Chondrocyte (in vitro differentiated cells): ENCODE measurements at regions not wholly inside any gene's neighbourhood (a gene's known extent, or its start where the extent isn't known, plus 50 kb on each side); places are given as distances from the start of the nearest gene placed in this dataset.

ENCODE experiments used
- DNase-seq: peaks from one replicate; pipeline ENCODE4 v3.0.0; 2021; ENCODE audit warnings: mixed read lengths, low spot score
- H3K27ac Mint-ChIP-seq: one replicate; pipeline ENCODE4 v1.8.0; 2021; ENCODE audit warnings: mild to moderate bottlenecking, moderate library complexity, mixed read lengths; ENCODE audit not compliant: unreplicated experiment
- H3K27me3 Mint-ChIP-seq: 2 replicates; pipeline ENCODE4 v1.8.0; 2021; ENCODE audit warnings: low read depth, mixed read lengths
- H3K36me3 Mint-ChIP-seq: 2 replicates; pipeline ENCODE4 v1.8.0; 2021; ENCODE audit warnings: low read depth, mixed read lengths
- H3K4me1 Mint-ChIP-seq: 2 replicates; pipeline ENCODE4 v1.8.0; 2021; ENCODE audit warnings: low read depth, mild to moderate bottlenecking, mixed read lengths
- H3K4me3 Mint-ChIP-seq: one replicate; pipeline ENCODE4 v1.8.0; 2021; ENCODE audit warnings: mild to moderate bottlenecking, moderate library complexity, mixed read lengths; ENCODE audit not compliant: unreplicated experiment
- H3K9me3 Mint-ChIP-seq: 2 replicates; pipeline ENCODE4 v1.8.0; 2021; ENCODE audit warnings: low read depth, mixed read lengths
- CTCF ChIP-seq: fragments of 200-600 bp; sonication (generic); IDR thresholded peaks from 2 replicates; pipeline ENCODE4 v1.5.0; 2021; ENCODE audit warnings: antibody characterized with exemption, mild to moderate bottlenecking, moderate library complexity

DNA sequence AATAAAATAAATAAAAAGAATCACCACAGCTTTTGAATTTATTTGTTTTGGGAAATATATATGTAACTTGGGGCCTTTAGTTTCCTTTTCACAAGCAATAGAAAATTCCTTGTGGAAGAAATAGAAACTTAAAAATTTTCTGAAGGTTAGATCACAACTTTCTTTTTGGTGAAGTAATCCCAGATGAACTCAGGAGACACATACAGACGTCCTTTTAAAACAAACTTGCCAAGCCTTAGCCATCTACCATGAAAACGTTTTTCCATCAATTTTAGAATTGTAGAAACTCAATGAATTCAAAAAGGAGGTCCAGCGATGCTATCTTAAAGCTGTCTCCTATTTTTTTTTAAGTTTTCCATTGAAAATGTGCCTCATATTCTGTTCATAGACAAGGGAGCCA is 225.6 kb downstream of the ASXL3 start:
- Mint-ChIP-seq H3K36me3 (no peaks in the 10 kb centered on the region), H3K4me1 (peaks cover 13% of the 10 kb centered on the region), H3K27ac (no peak overlapping the region), H3K27me3 (no peaks in the 10 kb centered on the region), H3K9me3 (no peaks in the 10 kb centered on the region), H3K4me3 (no peak overlapping the region)
- DNase-seq, result no peak
- no peak for TF ChIP-seq CTCF

DNA sequence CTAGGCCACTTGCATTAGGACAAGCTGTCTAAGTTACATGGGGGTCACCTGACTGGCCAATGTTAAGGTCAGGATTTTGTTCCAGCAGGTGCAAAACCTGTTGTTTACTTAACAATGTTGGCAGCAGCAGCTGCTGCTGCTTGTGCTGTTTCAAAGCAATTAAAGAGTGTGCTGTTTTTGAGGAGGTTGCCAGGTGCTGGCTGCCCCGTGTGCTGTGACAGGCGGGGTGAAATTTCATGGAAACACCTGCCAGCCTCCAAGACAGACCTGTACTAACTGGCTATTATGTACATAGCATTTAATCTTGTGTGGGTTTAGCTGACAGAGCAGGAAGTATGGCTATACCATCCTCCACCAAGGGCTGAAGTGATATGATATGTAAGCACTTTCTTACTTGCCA is 224.9 kb downstream of the ASXL3 start:
- TF ChIP-seq CTCF, result no peak
- Mint-ChIP-seq H3K27me3 (no peaks in the 10 kb centered on the region), H3K4me1 (peaks cover 13% of the 10 kb centered on the region), H3K27ac (no peak overlapping the region), H3K9me3 (no peaks in the 10 kb centered on the region), H3K36me3 (no peaks in the 10 kb centered on the region), H3K4me3 (no peak overlapping the region)
- DNase-seq, result no peak
